Bronchial epithelial cell (primary cell): ENCODE measurements at regions not wholly inside any gene's neighbourhood (a gene's known extent, or its start where the extent isn't known, plus 50 kb on each side); places are given as distances from the start of the nearest gene placed in this dataset.
A peak's percentile ranks its signal among the peaks of the same experiment; 100 is the strongest.

Source experiments
- DNase-seq: peaks from one replicate; pipeline ENCODE4 v3.0.0-alpha.2; 2010; ENCODE audit warnings: low read depth
- FAIRE-seq: peaks from 2 replicates; lab custom pipeline; 2011; peaks lifted over from hg19 to GRCh38; lab: Jason Lieb, UNC
- H3K27me3 ChIP-seq: 2 replicates; pipeline ENCODE4 v1.5.1; 2011; ENCODE audit warnings: low read length; ENCODE audit not compliant: control insufficient read depth, insufficient read depth
- H3K36me3 ChIP-seq: 2 replicates; pipeline ENCODE4 v1.5.1; 2011; ENCODE audit warnings: low read length; ENCODE audit not compliant: control insufficient read depth, insufficient read depth
- H3K4me3 ChIP-seq: 2 replicates; pipeline ENCODE4 v1.5.1; 2011; ENCODE audit warnings: mild to moderate bottlenecking, low read depth, low read length, control low read depth
- CTCF ChIP-seq: IDR thresholded peaks from 2 replicates; pipeline ENCODE4 v1.5.1; 2011; ENCODE audit warnings: mild to moderate bottlenecking, moderate library complexity, low read length, control low read depth, inconsistent platforms; ENCODE audit not compliant: insufficient read depth, severe bottlenecking

DNA sequence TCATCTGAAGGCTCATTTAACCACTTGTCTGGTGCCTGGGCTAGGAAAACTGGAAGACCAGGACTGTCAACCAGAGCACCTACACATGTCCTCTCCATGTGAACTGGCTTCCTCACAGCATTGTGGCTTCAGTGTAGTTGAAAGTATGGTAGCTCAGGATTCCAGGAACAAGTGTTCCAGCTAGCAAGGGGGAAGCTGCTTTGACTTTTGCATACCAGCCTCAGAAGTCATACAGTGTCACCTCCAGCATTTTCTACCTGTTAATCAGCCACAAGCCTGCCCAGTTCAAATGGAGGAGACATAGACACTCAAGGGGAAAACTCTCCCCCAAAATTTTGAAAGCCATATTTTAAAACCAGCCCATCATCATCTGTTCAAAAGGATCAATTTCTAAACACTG is 212.8 kb upstream of the CAND1 start:
- H3K4me3 ChIP-seq, result no peak overlapping the region
- FAIRE-seq (no peak), DNase-seq (peak; percentile 33)
- H3K36me3 ChIP-seq, result no peaks in the 10 kb centered on the region
- no peaks in the 10 kb centered on the region for H3K27me3 ChIP-seq
- TF ChIP-seq CTCF, result no peak

GRCh38 chr12:67057072-67057471 is 212.1 kb upstream of the CAND1 start:
- FAIRE-seq, result no peak

DNA sequence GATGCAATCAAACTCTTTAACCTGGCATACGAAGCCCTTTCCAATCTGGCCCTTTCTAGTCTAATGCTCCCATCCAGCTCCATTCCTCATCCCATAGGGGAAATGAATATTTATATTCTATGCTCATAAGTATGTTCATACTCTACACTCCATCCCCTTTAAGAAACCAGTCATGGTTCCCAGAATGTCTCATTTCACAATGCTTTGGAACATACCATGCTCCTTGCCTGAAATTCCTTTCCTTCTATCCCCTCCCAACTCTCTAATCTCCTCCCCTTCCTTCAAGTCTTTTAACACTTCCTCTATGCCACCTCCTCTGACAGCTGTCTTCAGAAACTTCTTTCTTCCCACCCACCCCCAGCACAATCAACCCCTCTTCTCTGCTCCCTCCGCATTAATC is 207.0 kb upstream of the CAND1 start:
- H3K36me3 ChIP-seq, result no peaks in the 10 kb centered on the region
- FAIRE-seq, result no peak
- H3K27me3 ChIP-seq, result no peaks in the 10 kb centered on the region
- H3K4me3 ChIP-seq, result no peak overlapping the region
- DNase-seq, result no peak
- no peak for TF ChIP-seq CTCF

More at GRCh38 chr12:67057072-67057471, 212.1 kb upstream of the CAND1 start:
- H3K27me3 ChIP-seq, result no peaks in the 10 kb centered on the region
- no peak for TF ChIP-seq CTCF
- no peak overlapping the region for H3K4me3 ChIP-seq
- no peaks in the 10 kb centered on the region for H3K36me3 ChIP-seq
- no peak for DNase-seq

- peak overlapping the region; percentile 58 for H3K4me3 ChIP-seq
- peak; percentile 23 for TF ChIP-seq CTCF
These were observed 201.5 kb upstream of the CAND1 start for GRCh38 chr12:67067453-67068203.

DNA sequence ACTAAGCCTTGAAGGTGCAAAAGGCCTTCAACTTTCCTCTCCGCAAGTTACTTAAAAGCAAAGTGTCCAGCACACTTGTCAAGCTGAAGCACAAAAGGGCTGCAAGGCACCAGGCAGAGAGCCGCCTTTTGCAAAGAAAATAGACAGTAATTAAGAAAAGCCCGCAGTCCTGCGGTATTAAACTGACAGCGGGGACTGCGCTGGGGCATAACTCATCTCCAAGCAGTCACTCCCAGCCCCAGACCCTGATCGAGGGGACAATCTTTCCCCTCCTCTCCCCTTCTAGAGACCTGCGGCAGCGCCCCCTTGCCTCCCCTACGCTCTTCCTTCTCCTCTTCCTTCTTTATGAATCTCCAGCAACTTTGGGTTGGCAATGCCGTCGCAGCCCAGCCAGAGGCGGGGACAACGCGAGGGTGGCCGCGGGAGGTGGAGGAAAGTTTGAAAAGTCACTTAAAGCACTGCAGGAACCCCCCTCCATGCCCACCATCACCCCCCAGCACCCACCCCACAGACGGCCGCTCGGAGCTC is 200.9 kb upstream of the CAND1 start:
- Histone ChIP-seq H3K27me3 (no peaks in the 10 kb centered on the region), H3K4me3 (peak overlapping the region; percentile 58), H3K36me3 (no peaks in the 10 kb centered on the region)
- DNase-seq, result no peak
- FAIRE-seq, result no peak
- TF ChIP-seq CTCF, result no peak

More at GRCh38 chr12:67067453-67068203, 201.5 kb upstream of the CAND1 start:
- peak; percentile 72 for DNase-seq
- Histone ChIP-seq H3K27me3 (no peaks in the 10 kb centered on the region), H3K36me3 (no peaks in the 10 kb centered on the region)
- FAIRE-seq, result peak; percentile 50
